Activated CD8-positive, alpha-beta T cell treated with anti-CD3 and anti-CD28 coated beads for 36 hours (primary cell): ENCODE measurements at regions not wholly inside any gene's neighbourhood (a gene's known extent, or its start where the extent isn't known, plus 50 kb on each side); places are given as distances from the start of the nearest gene placed in this dataset.

Experiments
- ATAC-seq: fragments of 200-7000 bp; cut with Tn5 transposase; one replicate; pipeline ENCODE4 v1.10.0; 2021; ENCODE audit warnings: mild to moderate bottlenecking, moderate library complexity
- CTCF ChIA-PET: fragments of 350-600 bp; sonication (Branson Sonifier 250); formaldehyde crosslinking; loops from one replicate; lab custom pipeline; 2021; ENCODE audit warnings: antibody characterized with exemption; lab: Charles Lee
- POLR2A ChIA-PET: fragments of 350-600 bp; sonication (Branson Sonifier 250); formaldehyde crosslinking; loops from one replicate; lab custom pipeline; 2021; ENCODE audit warnings: antibody characterized with exemption; lab: Charles Lee
- DNase-seq: peaks from one replicate; pipeline ENCODE4 v3.0.0-alpha.2; 2020
- H3K27ac Mint-ChIP-seq: one replicate; pipeline ENCODE4 v1.8.0; 2021; ENCODE audit warnings: mild to moderate bottlenecking, mixed read lengths
- H3K27me3 Mint-ChIP-seq: one replicate; pipeline ENCODE4 v1.8.0; 2021; ENCODE audit warnings: mixed read lengths
- H3K36me3 Mint-ChIP-seq: one replicate; pipeline ENCODE4 v1.8.0; 2021; ENCODE audit warnings: low read depth, mixed read lengths
- H3K4me1 Mint-ChIP-seq: one replicate; pipeline ENCODE4 v1.8.0; 2021; ENCODE audit warnings: low read depth, mixed read lengths
- H3K4me3 Mint-ChIP-seq: one replicate; pipeline ENCODE4 v1.8.0; 2021; ENCODE audit warnings: mild to moderate bottlenecking, moderate library complexity, mixed read lengths
- H3K9me3 Mint-ChIP-seq: one replicate; pipeline ENCODE4 v1.8.0; 2021; ENCODE audit warnings: mixed read lengths
- CTCF ChIP-seq: fragments of 200-600 bp; IDR thresholded peaks from one replicate; pipeline ENCODE4 v1.8.0; 2022; ENCODE audit warnings: antibody characterized with exemption, mild to moderate bottlenecking
- intact Hi-C: fragments of 100-400 bp; cut with micrococcal nuclease; formaldehyde crosslinking; loops from one replicate; pipeline ENCODE4 v1.10.0; 2022

- Mint-ChIP-seq H3K27me3 (no peaks in the 10 kb centered on the region), H3K4me1 (no peaks in the 10 kb centered on the region), H3K9me3 (peaks cover 14% of the 10 kb centered on the region), H3K4me3 (no peak overlapping the region), H3K27ac (no peak overlapping the region), H3K36me3 (peaks cover 2% of the 10 kb centered on the region)
- ATAC-seq (no peak), DNase-seq (no peak)
- no peak for TF ChIP-seq CTCF
- CTCF ChIA-PET, result no interaction called here
- intact Hi-C loops, result no loop called here
- POLR2A ChIA-PET, result no interaction called here
Measured at GRCh38 chr4:144313370-144313769, 172.9 kb upstream of the GYPA start.

- ChIA-PET CTCF (no interaction called here), POLR2A (no interaction called here)
- DNase-seq (no peak), ATAC-seq (no peak)
- H3K4me3 Mint-ChIP-seq, result no peak overlapping the region
- H3K4me1 Mint-ChIP-seq, result no peaks in the 10 kb centered on the region
- peaks cover 14% of the 10 kb centered on the region for H3K9me3 Mint-ChIP-seq
- H3K36me3 Mint-ChIP-seq, result peaks cover 2% of the 10 kb centered on the region
- no peaks in the 10 kb centered on the region for H3K27me3 Mint-ChIP-seq
- H3K27ac Mint-ChIP-seq, result no peak overlapping the region
- intact Hi-C loops, result no loop called here
- no peak for TF ChIP-seq CTCF
Measured at GRCh38 chr4:144316869-144317268, 176.4 kb upstream of the GYPA start.

GRCh38 chr4:144318797-144319196, 178.3 kb upstream of the GYPA start:
- intact Hi-C loops, result no loop called here
- Mint-ChIP-seq H3K4me3 (no peak overlapping the region), H3K9me3 (peaks cover 14% of the 10 kb centered on the region), H3K27ac (no peak overlapping the region), H3K27me3 (no peaks in the 10 kb centered on the region), H3K4me1 (no peaks in the 10 kb centered on the region), H3K36me3 (peaks cover 2% of the 10 kb centered on the region)
- TF ChIP-seq CTCF, result no peak
- no peak for DNase-seq
- CTCF ChIA-PET, result interaction anchor here (0.5 kb wide), 1 partner anchor 61 kb away, joined by 3 read pairs; no protein-coding TSS in a partner anchor
- POLR2A ChIA-PET, result no interaction called here
- no peak for ATAC-seq

GRCh38 chr4:144336633-144337032, 196.1 kb upstream of the GYPA start:
- H3K9me3 Mint-ChIP-seq, result no peaks in the 10 kb centered on the region
- DNase-seq, result no peak
- ChIA-PET CTCF (no interaction called here), POLR2A (no interaction called here)
- H3K36me3 Mint-ChIP-seq, result no peaks in the 10 kb centered on the region
- TF ChIP-seq CTCF, result no peak
- ATAC-seq, result no peak
- no peak overlapping the region for H3K4me3 Mint-ChIP-seq
- no peak overlapping the region for H3K27ac Mint-ChIP-seq
- H3K4me1 Mint-ChIP-seq, result peaks cover 4% of the 10 kb centered on the region
- H3K27me3 Mint-ChIP-seq, result no peaks in the 10 kb centered on the region
- intact Hi-C loops, result no loop called here

GRCh38 chr4:144338148-144338547, 197.6 kb upstream of the GYPA start:
- no peaks in the 10 kb centered on the region for H3K27me3 Mint-ChIP-seq
- peak; percentile 30 for ATAC-seq

More at GRCh38 chr4:144338148-144338547, 197.6 kb upstream of the GYPA start:
- no peak overlapping the region for H3K4me3 Mint-ChIP-seq
- no peak for TF ChIP-seq CTCF
- CTCF ChIA-PET, result no interaction called here
- no peak for DNase-seq
- POLR2A ChIA-PET, result no interaction called here
- no peak overlapping the region for H3K27ac Mint-ChIP-seq
- H3K9me3 Mint-ChIP-seq, result no peaks in the 10 kb centered on the region
- H3K36me3 Mint-ChIP-seq, result no peaks in the 10 kb centered on the region
- intact Hi-C loops, result no loop called here
- H3K4me1 Mint-ChIP-seq, result peaks cover 4% of the 10 kb centered on the region
